GM12875 (cell line): ENCODE measurements at regions not wholly inside any gene's neighbourhood (a gene's known extent, or its start where the extent isn't known, plus 50 kb on each side); places are given as distances from the start of the nearest gene placed in this dataset.

Source experiments
- H3K4me3 ChIP-seq: one replicate; pipeline ENCODE4 v1.5.1; 2011; ENCODE audit warnings: low read depth, low read length, control low read depth
- CTCF ChIP-seq: IDR thresholded peaks from 2 replicates; pipeline ENCODE4 v1.5.1; 2011; ENCODE audit warnings: low read depth, mild to moderate bottlenecking, control low read depth, inconsistent platforms, low read length, moderate library complexity, borderline replicate concordance; ENCODE audit not compliant: insufficient read depth

GRCh38 chr2:234763002-234763873 is 188.6 kb upstream of the SH3BP4 start:
- no peak for TF ChIP-seq CTCF
- no peak overlapping the region for H3K4me3 ChIP-seq

GRCh38 chr2:234761910-234762309 is 189.9 kb upstream of the SH3BP4 start:
- TF ChIP-seq CTCF, result no peak
- no peak overlapping the region for H3K4me3 ChIP-seq

GRCh38 chr2:234754126-234754525 is 197.7 kb upstream of the SH3BP4 start:
- TF ChIP-seq CTCF, result no peak
- H3K4me3 ChIP-seq, result no peak overlapping the region

GRCh38 chr2:234753701-234754100 is 198.1 kb upstream of the SH3BP4 start:
- no peak for TF ChIP-seq CTCF

GRCh38 chr2:234752966-234753365 is 198.9 kb upstream of the SH3BP4 start:
- TF ChIP-seq CTCF, result no peak
- H3K4me3 ChIP-seq, result no peak overlapping the region

More at GRCh38 chr2:234753701-234754100, 198.1 kb upstream of the SH3BP4 start:
- no peak overlapping the region for H3K4me3 ChIP-seq

GRCh38 chr2:234751275-234751973 is 200.4 kb upstream of the SH3BP4 start:
- H3K4me3 ChIP-seq, result no peak overlapping the region
- no peak for TF ChIP-seq CTCF

GRCh38 chr2:234747833-234748559 is 203.8 kb upstream of the SH3BP4 start:
- H3K4me3 ChIP-seq, result no peak overlapping the region
- TF ChIP-seq CTCF, result no peak
